ENCODE measurements at regions not wholly inside any gene's neighbourhood (a gene's known extent, or its start where the extent isn't known, plus 50 kb on each side); places are given as distances from the start of the nearest gene placed in this dataset.

- H3K36me3 ChIP-seq (ENCODE audit: insufficient read depth, low read length) = no peaks in the 10 kb centered on the region
- H3F3A ChIP-seq (ENCODE audit: low read depth) = no peaks in the 10 kb centered on the region
- no peak overlapping the region for H3K9ac ChIP-seq (ENCODE audit: low read depth, low read length, poor library complexity, severe bottlenecking)
- H3K4me3 ChIP-seq (ENCODE audit: low read length, poor library complexity, severe bottlenecking) = no peak overlapping the region
- H3K79me2 ChIP-seq (ENCODE audit: insufficient read depth, low read length) = no peaks in the 10 kb centered on the region
- no peaks in the 10 kb centered on the region for H4K20me1 ChIP-seq (ENCODE audit: insufficient read depth, low read length, poor library complexity, severe bottlenecking)
- peaks cover 19% of the 10 kb centered on the region; the same call in 1 of the 2 replicates for H3K9me3 ChIP-seq (ENCODE audit: insufficient read depth, low read depth, low read length)
- H2AFZ ChIP-seq (ENCODE audit: low read length) = no peak overlapping the region
- no peak for TF ChIP-seq EZH2phosphoT487 (IDR thresholded peaks at IDR 0.05; ENCODE audit: borderline replicate concordance)
- no peak for TF ChIP-seq CTCF (conservative IDR thresholded peaks at IDR 0.05; ENCODE audit: low read length)
- H3K4me1 ChIP-seq (ENCODE audit: insufficient read depth, low read length, poor library complexity, severe bottlenecking) = no peaks in the 10 kb centered on the region
- H3K9me2 ChIP-seq (replicated peaks; ENCODE audit: low read depth, low read length) = no peaks in the 10 kb centered on the region
- H3K4me2 ChIP-seq (ENCODE audit: low read depth, low read length, poor library complexity, severe bottlenecking) = no peak overlapping the region
- H3K27me3 ChIP-seq (ENCODE audit: insufficient read depth, low read length, poor library complexity, severe bottlenecking) = no peaks in the 10 kb centered on the region
Observed at GRCh38 chr11:134573857-134574256, 161.8 kb upstream of the B3GAT1 start.

- H3F3A ChIP-seq (ENCODE audit: low read depth) = no peaks in the 10 kb centered on the region
- H3K79me2 ChIP-seq (ENCODE audit: insufficient read depth, low read length) = no peaks in the 10 kb centered on the region
- TF ChIP-seq CTCF (conservative IDR thresholded peaks at IDR 0.05; ENCODE audit: low read length) = no peak
- no peak for TF ChIP-seq EZH2phosphoT487 (IDR thresholded peaks at IDR 0.05; ENCODE audit: borderline replicate concordance)
- H3K9ac ChIP-seq (ENCODE audit: low read depth, low read length, poor library complexity, severe bottlenecking) = no peak overlapping the region
- H3K9me3 ChIP-seq (ENCODE audit: insufficient read depth, low read depth, low read length) = peaks cover 20% of the 10 kb centered on the region; the same call in 1 of the 2 replicates
- no peaks in the 10 kb centered on the region for H3K36me3 ChIP-seq (ENCODE audit: insufficient read depth, low read length)
- H3K4me3 ChIP-seq (ENCODE audit: low read length, poor library complexity, severe bottlenecking) = no peak overlapping the region
- no peaks in the 10 kb centered on the region for H3K9me2 ChIP-seq (replicated peaks; ENCODE audit: low read depth, low read length)
- H2AFZ ChIP-seq (ENCODE audit: low read length) = no peak overlapping the region
- no peaks in the 10 kb centered on the region for H3K27me3 ChIP-seq (ENCODE audit: insufficient read depth, low read length, poor library complexity, severe bottlenecking)
- H3K4me2 ChIP-seq (ENCODE audit: low read depth, low read length, poor library complexity, severe bottlenecking) = no peak overlapping the region
- no peaks in the 10 kb centered on the region for H4K20me1 ChIP-seq (ENCODE audit: insufficient read depth, low read length, poor library complexity, severe bottlenecking)
- no peaks in the 10 kb centered on the region for H3K4me1 ChIP-seq (ENCODE audit: insufficient read depth, low read length, poor library complexity, severe bottlenecking)
Observed at GRCh38 chr11:134572741-134573675, 161.0 kb upstream of the B3GAT1 start.

- H3K79me2 ChIP-seq (ENCODE audit: insufficient read depth, low read length) = no peaks in the 10 kb centered on the region
- H3K4me2 ChIP-seq (ENCODE audit: low read depth, low read length, poor library complexity, severe bottlenecking) = no peak overlapping the region
- no peaks in the 10 kb centered on the region for H3F3A ChIP-seq (ENCODE audit: low read depth)
- TF ChIP-seq EZH2phosphoT487 (IDR thresholded peaks at IDR 0.05; ENCODE audit: borderline replicate concordance) (no peak), CTCF (conservative IDR thresholded peaks at IDR 0.05; ENCODE audit: low read length) (no peak)
- H4K20me1 ChIP-seq (ENCODE audit: insufficient read depth, low read length, poor library complexity, severe bottlenecking) = no peaks in the 10 kb centered on the region
- H3K9me3 ChIP-seq (ENCODE audit: insufficient read depth, low read depth, low read length) = peaks cover 17% of the 10 kb centered on the region; the same call in 1 of the 2 replicates
- H3K9me2 ChIP-seq (replicated peaks; ENCODE audit: low read depth, low read length) = no peaks in the 10 kb centered on the region
- no peak overlapping the region for H3K4me3 ChIP-seq (ENCODE audit: low read length, poor library complexity, severe bottlenecking)
- H3K4me1 ChIP-seq (ENCODE audit: insufficient read depth, low read length, poor library complexity, severe bottlenecking) = no peaks in the 10 kb centered on the region
- no peaks in the 10 kb centered on the region for H3K36me3 ChIP-seq (ENCODE audit: insufficient read depth, low read length)
- H2AFZ ChIP-seq (ENCODE audit: low read length) = no peak overlapping the region
- no peak overlapping the region for H3K9ac ChIP-seq (ENCODE audit: low read depth, low read length, poor library complexity, severe bottlenecking)
- H3K27me3 ChIP-seq (ENCODE audit: insufficient read depth, low read length, poor library complexity, severe bottlenecking) = no peaks in the 10 kb centered on the region
Observed at GRCh38 chr11:134571301-134571700, 159.3 kb upstream of the B3GAT1 start.

All from Loucy (cell line).